ENCODE measurements at regions not wholly inside any gene's neighbourhood (a gene's known extent, or its start where the extent isn't known, plus 50 kb on each side); places are given as distances from the start of the nearest gene placed in this dataset.

- WGBS, result 91% methylated on average over 2 of the region's 2 CpGs
- no peak overlapping the region for H3K18ac ChIP-seq (ENCODE audit: low read depth in 1 of 2, low read length in 2 of 2)
- DNase-seq, result no peak
- no peak overlapping the region for H4K8ac ChIP-seq (ENCODE audit: low read length)
- no peak overlapping the region for H3K23ac ChIP-seq (ENCODE audit: low read length in 2 of 2)
- H3K4me1 ChIP-seq (ENCODE audit: control insufficient read depth, insufficient read depth, low read depth, low read length), result no peaks in the 10 kb centered on the region
- H2BK12ac ChIP-seq (ENCODE audit: low read length in 2 of 2), result no peak overlapping the region
- H2AFZ ChIP-seq (ENCODE audit: low read depth, low read length), result no peak overlapping the region
- peaks cover 6% of the 10 kb centered on the region for H3K9me3 ChIP-seq (ENCODE audit: control insufficient read depth, low read length)
- no peak overlapping the region for H3K4ac ChIP-seq (ENCODE audit: low read depth in 1 of 2, low read length in 2 of 2)
- no peak overlapping the region for H3K4me2 ChIP-seq (ENCODE audit: low read length, poor library complexity, severe bottlenecking)
- no peak overlapping the region for H2BK15ac ChIP-seq (ENCODE audit: low read depth, poor library complexity, severe bottlenecking)
- no peak overlapping the region for H3K14ac ChIP-seq (ENCODE audit: low read length in 2 of 2)
- no peaks in the 10 kb centered on the region for H3K79me1 ChIP-seq (replicated peaks; ENCODE audit: low read length, poor library complexity, severe bottlenecking)
- H2BK120ac ChIP-seq (ENCODE audit: low read depth, low read length), result no peak overlapping the region
- no peaks in the 10 kb centered on the region for H3K36me3 ChIP-seq (ENCODE audit: control insufficient read depth in 1 of 2, insufficient read depth in 2 of 2, low read depth in 1 of 2, low read length in 2 of 2)
- H3K27ac ChIP-seq (ENCODE audit: low read length, poor library complexity, severe bottlenecking), result no peak overlapping the region
- H2BK5ac ChIP-seq (ENCODE audit: low read depth, low read length, poor library complexity, severe bottlenecking), result no peak overlapping the region
- no peak overlapping the region for H3K4me3 ChIP-seq (ENCODE audit: insufficient read depth in 1 of 2, low read depth in 1 of 2, low read length in 2 of 2)
- peak overlapping the region; percentile 16 for H3K9ac ChIP-seq (ENCODE audit: low read length)
- H3K27me3 ChIP-seq (ENCODE audit: control insufficient read depth in 1 of 2, insufficient read depth in 1 of 2, low read length in 2 of 2), result no peaks in the 10 kb centered on the region
- H2AK5ac ChIP-seq (ENCODE audit: low read length, severe bottlenecking), result no peak overlapping the region
- H4K91ac ChIP-seq (ENCODE audit: low read length), result no peak overlapping the region
Observed at GRCh38 chr2:207357216-207357615, 172.5 kb upstream of the CREB1 start.

GRCh38 chr2:207362716-207363115 lies 167.0 kb upstream of the CREB1 start:
- Histone ChIP-seq H3K4ac (ENCODE audit: low read depth in 1 of 2, low read length in 2 of 2) (no peak overlapping the region), H2BK12ac (ENCODE audit: low read length in 2 of 2) (no peak overlapping the region), H3K36me3 (ENCODE audit: control insufficient read depth in 1 of 2, insufficient read depth in 2 of 2, low read depth in 1 of 2, low read length in 2 of 2) (no peaks in the 10 kb centered on the region), H2AFZ (ENCODE audit: low read depth, low read length) (no peak overlapping the region), H4K91ac (ENCODE audit: low read length) (no peak overlapping the region), H3K27me3 (ENCODE audit: control insufficient read depth in 1 of 2, insufficient read depth in 1 of 2, low read length in 2 of 2) (no peaks in the 10 kb centered on the region), H3K4me3 (ENCODE audit: insufficient read depth in 1 of 2, low read depth in 1 of 2, low read length in 2 of 2) (no peak overlapping the region), H3K4me1 (ENCODE audit: control insufficient read depth, insufficient read depth, low read depth, low read length) (no peaks in the 10 kb centered on the region), H2BK15ac (ENCODE audit: low read depth, poor library complexity, severe bottlenecking) (no peak overlapping the region), H3K18ac (ENCODE audit: low read depth in 1 of 2, low read length in 2 of 2) (no peak overlapping the region), H2BK120ac (ENCODE audit: low read depth, low read length) (no peak overlapping the region), H3K14ac (ENCODE audit: low read length in 2 of 2) (no peak overlapping the region), H3K4me2 (ENCODE audit: low read length, poor library complexity, severe bottlenecking) (no peak overlapping the region), H3K23ac (ENCODE audit: low read length in 2 of 2) (no peak overlapping the region), H4K8ac (ENCODE audit: low read length) (no peak overlapping the region), H3K79me1 (replicated peaks; ENCODE audit: low read length, poor library complexity, severe bottlenecking) (no peaks in the 10 kb centered on the region), H2BK5ac (ENCODE audit: low read depth, low read length, poor library complexity, severe bottlenecking) (no peak overlapping the region), H3K9ac (ENCODE audit: low read length) (no peak overlapping the region), H2AK5ac (ENCODE audit: low read length, severe bottlenecking) (no peak overlapping the region), H3K9me3 (ENCODE audit: control insufficient read depth, low read length) (peaks cover 9% of the 10 kb centered on the region), H3K27ac (ENCODE audit: low read length, poor library complexity, severe bottlenecking) (no peak overlapping the region)
- DNase-seq, result no peak
- 96% methylated on average over 2 of the region's 2 CpGs for WGBS

DNA sequence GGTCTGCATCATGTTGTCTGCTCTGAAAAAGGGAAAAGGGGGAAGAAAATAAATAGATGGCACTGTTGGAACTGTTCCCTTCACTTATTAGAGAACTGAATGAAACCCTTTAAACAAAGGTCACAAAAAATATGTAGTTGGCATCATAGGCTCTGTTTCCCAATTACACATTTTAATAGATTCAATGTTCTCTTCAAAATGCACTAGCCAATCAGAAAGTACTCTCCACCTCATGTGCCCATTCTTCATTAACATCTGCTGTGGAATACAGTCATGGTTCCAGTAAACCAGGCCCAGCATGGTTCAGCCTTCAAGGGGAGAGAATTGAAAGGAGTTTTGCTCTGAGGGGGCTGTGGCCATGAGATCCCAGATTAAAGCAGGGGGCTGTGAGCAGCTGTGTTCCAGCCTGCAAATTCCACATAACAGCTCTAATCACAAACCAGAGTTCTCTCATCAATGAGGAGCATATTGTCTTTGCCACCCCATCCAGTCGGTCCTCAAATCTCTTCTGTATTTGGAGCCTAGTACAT lies 165.9 kb upstream of the CREB1 start:
- Histone ChIP-seq H3K4me1 (ENCODE audit: control insufficient read depth, insufficient read depth, low read depth, low read length) (no peaks in the 10 kb centered on the region), H3K4me2 (ENCODE audit: low read length, poor library complexity, severe bottlenecking) (no peak overlapping the region), H3K9ac (ENCODE audit: low read length) (no peak overlapping the region), H3K27ac (ENCODE audit: low read length, poor library complexity, severe bottlenecking) (no peak overlapping the region), H3K4ac (ENCODE audit: low read depth in 1 of 2, low read length in 2 of 2) (no peak overlapping the region), H3K18ac (ENCODE audit: low read depth in 1 of 2, low read length in 2 of 2) (no peak overlapping the region), H2BK5ac (ENCODE audit: low read depth, low read length, poor library complexity, severe bottlenecking) (no peak overlapping the region), H2AK5ac (ENCODE audit: low read length, severe bottlenecking) (no peak overlapping the region), H3K23ac (ENCODE audit: low read length in 2 of 2) (no peak overlapping the region), H2BK15ac (ENCODE audit: low read depth, poor library complexity, severe bottlenecking) (no peak overlapping the region), H2BK120ac (ENCODE audit: low read depth, low read length) (no peak overlapping the region), H3K9me3 (ENCODE audit: control insufficient read depth, low read length) (peaks cover 9% of the 10 kb centered on the region), H3K36me3 (ENCODE audit: control insufficient read depth in 1 of 2, insufficient read depth in 2 of 2, low read depth in 1 of 2, low read length in 2 of 2) (no peaks in the 10 kb centered on the region), H4K8ac (ENCODE audit: low read length) (no peak overlapping the region), H3K14ac (ENCODE audit: low read length in 2 of 2) (no peak overlapping the region), H3K79me1 (replicated peaks; ENCODE audit: low read length, poor library complexity, severe bottlenecking) (no peaks in the 10 kb centered on the region), H3K27me3 (ENCODE audit: control insufficient read depth in 1 of 2, insufficient read depth in 1 of 2, low read length in 2 of 2) (no peaks in the 10 kb centered on the region), H2BK12ac (ENCODE audit: low read length in 2 of 2) (no peak overlapping the region), H3K4me3 (ENCODE audit: insufficient read depth in 1 of 2, low read depth in 1 of 2, low read length in 2 of 2) (no peak overlapping the region), H2AFZ (ENCODE audit: low read depth, low read length) (no peak overlapping the region), H4K91ac (ENCODE audit: low read length) (no peak overlapping the region)
- no peak for DNase-seq
- WGBS, result no CpG with 5 or more reads among the region's 1 CpG

DNA sequence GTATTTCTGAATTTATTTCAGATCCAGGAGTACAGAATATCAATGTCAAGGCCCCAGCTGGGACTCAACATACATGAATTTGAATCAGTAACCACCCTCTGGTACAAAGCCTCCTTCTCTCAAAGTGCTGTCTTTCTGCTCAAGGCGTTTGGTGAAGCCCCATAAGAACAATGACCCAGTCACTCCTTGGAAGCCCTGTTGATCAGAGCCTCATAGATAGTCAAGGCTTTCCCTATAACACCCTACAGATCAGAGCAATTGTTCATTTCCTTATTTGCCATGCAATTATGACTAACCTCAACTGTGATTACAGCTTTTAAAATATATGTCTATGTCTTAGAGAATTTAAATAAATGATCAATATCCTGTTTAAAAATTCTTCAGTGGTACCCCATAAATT lies 159.1 kb upstream of the CREB1 start:
- H3K27ac ChIP-seq (ENCODE audit: low read length, poor library complexity, severe bottlenecking), result no peak overlapping the region
- no peak for DNase-seq
- no peaks in the 10 kb centered on the region for H3K79me1 ChIP-seq (replicated peaks; ENCODE audit: low read length, poor library complexity, severe bottlenecking)
- no peak overlapping the region for H3K23ac ChIP-seq (ENCODE audit: low read length in 2 of 2)
- H3K4ac ChIP-seq (ENCODE audit: low read depth in 1 of 2, low read length in 2 of 2), result no peak overlapping the region
- peaks cover 17% of the 10 kb centered on the region for H3K9me3 ChIP-seq (ENCODE audit: control insufficient read depth, low read length)
- H3K4me1 ChIP-seq (ENCODE audit: control insufficient read depth, insufficient read depth, low read depth, low read length), result no peaks in the 10 kb centered on the region
- H2BK12ac ChIP-seq (ENCODE audit: low read length in 2 of 2), result no peak overlapping the region
- H2BK120ac ChIP-seq (ENCODE audit: low read depth, low read length), result no peak overlapping the region
- no peak overlapping the region for H3K4me2 ChIP-seq (ENCODE audit: low read length, poor library complexity, severe bottlenecking)
- H2AFZ ChIP-seq (ENCODE audit: low read depth, low read length), result no peak overlapping the region
- H3K18ac ChIP-seq (ENCODE audit: low read depth in 1 of 2, low read length in 2 of 2), result no peak overlapping the region
- no peak overlapping the region for H4K8ac ChIP-seq (ENCODE audit: low read length)
- no peaks in the 10 kb centered on the region for H3K27me3 ChIP-seq (ENCODE audit: control insufficient read depth in 1 of 2, insufficient read depth in 1 of 2, low read length in 2 of 2)
- H2AK5ac ChIP-seq (ENCODE audit: low read length, severe bottlenecking), result no peak overlapping the region
- H3K4me3 ChIP-seq (ENCODE audit: insufficient read depth in 1 of 2, low read depth in 1 of 2, low read length in 2 of 2), result no peak overlapping the region
- no peak overlapping the region for H2BK15ac ChIP-seq (ENCODE audit: low read depth, poor library complexity, severe bottlenecking)
- H4K91ac ChIP-seq (ENCODE audit: low read length), result no peak overlapping the region
- H2BK5ac ChIP-seq (ENCODE audit: low read depth, low read length, poor library complexity, severe bottlenecking), result no peak overlapping the region
- no peaks in the 10 kb centered on the region for H3K36me3 ChIP-seq (ENCODE audit: control insufficient read depth in 1 of 2, insufficient read depth in 2 of 2, low read depth in 1 of 2, low read length in 2 of 2)
- H3K14ac ChIP-seq (ENCODE audit: low read length in 2 of 2), result no peak overlapping the region
- 47% methylated on average over 1 of the region's 1 CpG for WGBS
- H3K9ac ChIP-seq (ENCODE audit: low read length), result no peak overlapping the region

All from mesenchymal stem cell (in vitro differentiated cells and primary cell).